HG03108 (cell line): ENCODE measurements at regions not wholly inside any gene's neighbourhood (a gene's known extent, or its start where the extent isn't known, plus 50 kb on each side); places are given as distances from the start of the nearest gene placed in this dataset.

Experiments
- ATAC-seq: cut with Tn5 transposase; IDR thresholded peaks from one replicate; pipeline ENCODE4 v1.9.1; 2021; ENCODE audit warnings: moderate library complexity; ENCODE audit not compliant: unreplicated experiment

- ATAC-seq, result no peak
Measured at GRCh38 chr6:10060004-10060403, 354.9 kb downstream of the TFAP2A start.

DNA sequence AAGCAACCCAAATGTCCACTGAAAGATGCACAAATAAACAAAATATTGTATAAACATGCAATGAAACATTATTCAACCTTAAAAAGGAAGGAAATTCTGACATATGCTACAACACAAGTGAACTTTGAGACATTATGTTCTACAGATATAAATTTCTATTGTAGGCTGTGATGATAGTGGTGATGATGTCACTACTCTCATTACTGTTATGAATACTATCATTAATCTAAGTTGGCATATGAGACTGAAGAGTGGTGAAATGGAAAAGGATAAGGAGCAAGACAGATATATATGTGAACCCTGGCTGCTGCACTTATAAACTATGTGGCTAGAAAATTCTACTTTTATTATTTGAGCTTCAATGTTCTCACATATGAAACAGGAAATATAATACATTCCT lies 360.2 kb downstream of the TFAP2A start:
- no peak for ATAC-seq

DNA sequence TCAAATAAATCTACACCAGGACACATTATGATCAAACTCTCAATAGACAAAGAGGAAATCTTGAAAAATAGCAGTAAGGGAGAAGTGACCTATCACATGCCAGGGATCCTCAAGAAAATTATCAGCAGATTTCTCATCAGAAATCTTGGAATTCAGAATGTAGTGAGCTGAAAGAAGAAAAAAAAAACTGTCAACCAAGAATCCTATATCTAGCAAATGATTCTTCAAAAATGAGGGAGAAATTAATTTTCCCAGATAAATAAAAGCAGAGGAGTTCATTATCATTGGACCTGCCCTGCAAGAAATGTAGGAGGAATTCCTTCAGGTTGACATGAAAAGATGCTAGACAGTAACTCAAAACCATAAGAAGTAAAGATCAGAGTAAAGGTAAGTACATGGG lies 363.6 kb downstream of the TFAP2A start:
- ATAC-seq, result no peak

DNA sequence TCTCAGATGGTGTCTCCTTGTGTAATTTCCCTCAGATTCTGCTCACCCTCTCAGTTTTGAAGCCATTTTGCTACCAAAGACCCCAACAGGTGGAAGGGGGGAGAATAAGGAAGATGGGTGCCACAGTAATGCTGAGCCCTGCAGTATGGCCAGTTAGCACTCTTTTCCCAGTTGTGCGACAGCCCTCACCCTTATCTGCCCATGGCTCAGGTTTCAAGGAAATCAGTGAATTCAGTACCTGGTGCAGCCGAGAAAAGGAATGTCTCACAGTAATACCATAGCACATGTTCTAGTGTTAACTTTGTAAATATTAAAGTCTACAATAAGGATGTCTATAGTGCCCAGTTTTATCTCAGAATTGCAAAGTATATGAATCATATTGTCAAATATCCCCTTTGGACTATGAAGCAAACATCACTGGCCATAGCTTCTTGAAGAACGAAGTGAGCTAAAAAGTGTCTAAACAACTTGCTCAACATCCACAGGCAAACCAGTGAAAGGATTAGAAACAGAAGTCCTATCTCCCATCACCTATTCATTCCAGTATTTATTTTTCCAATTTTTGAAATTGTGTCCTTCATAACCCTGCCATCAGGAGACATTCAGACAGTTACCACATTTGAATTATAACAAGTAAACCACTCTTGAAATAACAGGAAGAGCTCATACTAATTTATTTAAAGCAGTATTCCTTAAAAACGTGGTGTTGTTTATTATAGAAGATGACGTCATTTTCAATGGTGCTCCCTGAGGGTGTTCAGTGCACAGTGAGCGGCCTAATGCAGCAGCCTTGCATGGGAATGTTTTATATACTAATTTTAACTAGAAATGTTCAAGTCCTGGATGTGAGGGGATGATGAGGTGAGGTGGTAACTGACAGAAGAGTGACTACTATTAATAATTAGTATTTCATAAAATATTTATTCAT lies 366.2 kb downstream of the TFAP2A start:
- ATAC-seq, result no peak

DNA sequence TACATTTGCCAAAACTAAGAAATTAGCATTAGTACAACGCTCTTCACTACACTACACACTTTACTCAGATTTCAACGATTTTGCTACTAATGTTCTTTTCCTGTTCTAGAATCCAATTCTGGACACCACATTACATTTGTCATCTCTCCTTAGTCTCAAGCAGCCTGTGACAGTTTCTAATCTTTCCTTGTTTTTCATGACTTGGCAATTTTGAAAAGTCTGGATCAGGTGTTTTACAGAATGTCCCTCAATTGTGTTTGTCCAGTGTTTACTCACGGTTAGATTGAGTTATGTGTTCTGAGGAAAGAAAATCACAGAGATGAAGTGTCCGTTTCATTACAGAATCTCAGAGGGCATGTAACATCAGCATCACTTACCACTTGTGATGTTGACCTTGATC lies 372.6 kb downstream of the TFAP2A start:
- no peak for ATAC-seq

- ATAC-seq, result no peak
Measured at GRCh38 chr6:10033223-10033829, 381.5 kb downstream of the TFAP2A start.

DNA sequence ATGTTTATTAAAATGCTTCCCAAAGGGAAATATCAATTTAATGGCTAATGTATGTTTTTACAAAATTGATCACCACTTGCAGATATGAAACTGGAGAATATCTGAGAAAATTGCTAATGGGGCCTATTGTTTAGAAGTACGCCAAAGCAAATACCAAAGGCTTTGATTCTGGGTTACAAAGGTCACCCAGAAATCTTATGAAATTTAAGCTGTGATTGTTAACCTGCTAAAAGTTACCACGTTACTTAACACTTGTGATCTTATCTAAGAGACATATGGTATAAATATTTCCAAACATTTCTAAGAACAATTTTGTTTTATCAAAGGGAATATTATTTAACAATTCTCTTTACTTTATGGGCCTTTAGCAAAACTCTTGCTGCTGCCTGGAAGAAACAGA lies 383.3 kb downstream of the TFAP2A start:
- ATAC-seq, result no peak

DNA sequence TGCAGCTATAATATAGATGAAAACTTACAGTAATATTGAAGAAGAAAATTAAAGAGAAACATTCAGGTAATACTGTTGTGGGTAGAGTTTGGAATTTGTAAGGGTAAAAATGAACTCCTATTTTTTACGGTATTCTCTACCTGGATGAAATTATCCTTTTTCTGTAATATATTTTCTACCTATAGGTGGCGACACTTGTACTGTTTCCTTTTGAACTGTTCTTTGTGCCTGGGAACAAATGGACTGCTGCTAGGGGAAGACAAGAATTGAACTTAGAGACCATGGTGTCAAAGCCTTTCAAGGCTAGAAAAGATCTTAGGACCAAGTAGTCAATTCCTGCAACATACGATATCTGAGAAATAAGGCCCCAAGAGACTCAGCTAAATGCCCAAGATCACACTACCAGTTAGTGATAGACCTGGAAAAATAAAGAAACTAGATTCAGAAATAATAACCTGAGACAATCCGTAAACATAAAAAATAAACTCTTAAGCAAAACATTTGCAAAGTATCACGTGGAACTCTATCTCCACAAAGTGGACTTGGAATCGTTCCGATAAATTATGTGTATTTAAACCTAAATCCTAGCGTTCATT lies 383.8 kb downstream of the TFAP2A start:
- no peak for ATAC-seq

DNA sequence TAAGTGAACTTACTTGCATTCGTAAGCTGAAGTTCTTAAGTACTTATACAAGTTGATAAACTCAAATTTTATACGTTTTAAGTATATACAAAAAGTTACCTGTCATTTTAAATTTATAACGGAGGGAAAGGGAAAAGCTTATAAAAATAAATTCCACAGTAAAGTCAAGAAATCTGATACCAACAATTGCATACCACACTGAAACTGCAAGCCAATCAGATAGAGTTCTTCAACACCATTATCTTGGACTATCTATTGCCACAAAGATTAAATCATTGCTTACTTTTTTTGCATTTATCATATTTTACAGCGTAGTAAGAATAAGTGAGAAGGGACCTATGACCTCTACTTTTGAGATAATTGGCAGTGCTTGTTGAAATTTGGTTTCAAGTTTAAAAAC lies 386.7 kb downstream of the TFAP2A start:
- no peak for ATAC-seq

GRCh38 chr6:10019851-10020250 lies 395.0 kb downstream of the TFAP2A start:
- ATAC-seq, result no peak

GRCh38 chr6:10014557-10014956 lies 400.3 kb downstream of the TFAP2A start:
- ATAC-seq, result no peak

- ATAC-seq, result no peak
Measured at GRCh38 chr6:10000551-10000950, 414.3 kb downstream of the TFAP2A start.

DNA sequence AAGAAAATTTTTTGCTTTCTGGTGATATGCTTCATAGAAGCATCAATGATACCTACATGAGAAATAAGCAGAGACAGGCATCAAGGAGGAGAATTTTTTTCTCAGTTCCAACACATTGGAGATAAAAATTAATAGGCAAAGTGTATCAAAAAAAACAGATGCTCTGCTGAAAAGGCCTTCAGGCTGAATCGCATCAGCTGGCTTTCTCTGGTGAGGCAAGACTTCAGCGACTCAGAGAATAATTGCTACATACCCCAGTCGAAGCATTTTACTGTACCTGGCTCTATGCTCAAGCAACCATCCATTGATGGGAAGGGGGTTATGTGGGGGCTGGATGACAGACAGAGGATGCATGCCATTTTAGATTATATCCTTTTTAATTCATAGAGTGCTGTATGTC lies 415.1 kb downstream of the TFAP2A start:
- ATAC-seq, result no peak

- ATAC-seq, result no peak
Measured at GRCh38 chr6:9986273-9986672, 428.6 kb downstream of the TFAP2A start.

GRCh38 chr6:9985481-9985880 lies 429.4 kb downstream of the TFAP2A start:
- no peak for ATAC-seq

DNA sequence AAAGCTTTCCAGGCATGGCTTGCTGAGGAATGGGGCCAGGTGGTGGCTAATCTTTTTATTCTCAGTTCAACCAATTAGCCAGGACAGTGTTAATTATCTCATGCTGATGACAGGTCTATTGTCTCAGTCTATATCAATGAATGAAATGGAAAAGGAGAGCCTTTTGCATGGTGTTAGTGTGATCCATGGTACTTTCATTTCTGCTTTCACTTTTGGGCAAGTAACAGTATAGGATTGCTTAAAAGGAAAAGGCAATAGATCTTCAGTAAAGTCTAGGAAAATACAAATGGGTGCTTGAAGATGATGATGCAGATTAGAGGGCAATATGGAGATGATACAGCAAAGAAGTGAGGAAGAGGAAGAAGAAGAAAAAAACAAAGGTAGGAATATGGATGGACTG lies 430.3 kb downstream of the TFAP2A start:
- no peak for ATAC-seq

DNA sequence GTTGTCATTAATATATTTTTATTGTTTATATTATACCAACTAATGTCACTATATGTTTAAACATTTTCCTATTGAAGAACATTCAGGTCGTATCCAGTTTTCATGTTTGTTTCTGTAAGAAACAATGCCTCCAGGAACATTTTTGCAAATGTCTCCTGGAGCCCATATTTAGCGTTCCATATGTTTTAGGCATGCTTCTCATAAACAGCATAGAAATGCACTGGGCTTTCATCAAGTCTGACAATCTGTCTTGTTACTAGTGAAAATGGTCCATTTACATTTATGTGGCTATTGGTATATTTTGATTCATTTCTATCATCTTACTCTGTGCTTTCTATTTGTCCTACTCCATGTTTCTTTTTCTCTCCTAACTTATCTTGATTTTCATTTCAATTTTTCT lies 431.7 kb downstream of the TFAP2A start:
- no peak for ATAC-seq

DNA sequence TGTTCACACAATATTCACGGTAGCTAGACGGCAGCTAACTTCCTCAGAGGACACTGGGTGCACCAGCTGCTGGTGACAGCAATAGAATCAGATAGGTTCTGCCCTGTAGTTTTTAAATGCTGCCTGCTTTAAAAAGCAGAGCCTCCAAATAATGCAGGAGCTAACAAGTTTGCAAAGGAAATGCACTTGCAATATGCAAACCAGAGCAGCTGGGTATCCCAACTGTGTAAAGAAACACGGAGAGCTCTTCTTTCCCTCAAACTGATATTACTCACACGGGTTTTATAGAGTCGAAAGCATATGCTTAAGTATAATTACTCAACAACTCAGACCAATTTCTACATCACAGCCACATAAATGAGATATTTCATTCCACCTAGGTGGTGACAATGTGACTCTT lies 432.7 kb downstream of the TFAP2A start:
- no peak for ATAC-seq

- ATAC-seq, result no peak
Measured at GRCh38 chr6:9979996-9980395, 434.9 kb downstream of the TFAP2A start.

DNA sequence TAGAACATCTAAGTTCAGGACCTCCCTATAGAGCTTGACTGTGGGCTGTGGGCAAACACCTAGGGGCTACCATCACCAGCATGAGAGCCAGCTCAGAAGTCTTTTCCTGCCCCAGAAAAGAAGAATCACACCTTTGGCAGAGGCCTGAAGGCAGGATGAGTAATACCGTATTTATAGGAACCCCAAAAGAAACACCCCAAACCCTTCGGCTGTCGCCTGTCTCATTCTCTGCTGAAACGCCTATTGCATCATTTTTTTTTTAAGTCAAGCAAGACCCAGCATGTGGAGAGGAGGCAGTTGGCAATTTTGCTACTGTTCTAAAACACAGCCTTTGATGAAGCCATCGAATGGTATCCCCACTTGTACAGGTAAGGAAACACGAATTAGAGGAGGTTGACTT lies 436.4 kb downstream of the TFAP2A start:
- no peak for ATAC-seq

DNA sequence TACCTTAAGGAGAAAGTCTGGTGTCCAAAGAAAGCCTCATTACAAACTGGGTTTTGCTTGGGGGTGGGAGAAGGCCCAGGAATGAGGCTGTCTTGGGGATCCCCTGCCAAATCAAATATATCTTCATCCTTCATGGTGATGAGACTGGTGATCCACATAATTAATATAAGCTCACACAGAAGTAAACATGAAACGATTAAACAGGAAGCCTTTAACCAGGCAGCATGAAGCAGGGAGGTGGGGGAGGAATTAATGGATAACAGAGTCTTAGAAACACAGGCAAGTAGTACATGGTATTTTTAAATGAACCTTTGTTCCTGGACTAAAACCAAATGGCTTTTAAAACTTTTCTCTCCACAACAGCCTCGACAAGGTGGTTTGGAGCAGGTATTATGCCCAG lies 437.5 kb downstream of the TFAP2A start:
- no peak for ATAC-seq

- ATAC-seq, result no peak
Measured at GRCh38 chr6:9961646-9962045, 453.2 kb downstream of the TFAP2A start.
